AG04450 (cell line): ENCODE measurements at regions not wholly inside any gene's neighbourhood (a gene's known extent, or its start where the extent isn't known, plus 50 kb on each side); places are given as distances from the start of the nearest gene placed in this dataset.

ENCODE experiments used
- CTCF ChIA-PET: fragments of 300-600, 350-600 bp; formaldehyde crosslinking; extraction: SDS; loops from one replicate; lab custom pipeline; 2022; ENCODE audit warnings: antibody characterized with exemption, inconsistent platforms; lab: Charles Lee
- POLR2A ChIA-PET: fragments of 350-600 bp; formaldehyde crosslinking; extraction: SDS; loops from one replicate; lab custom pipeline; 2021; ENCODE audit warnings: antibody characterized with exemption, inconsistent platforms; lab: Yijun Ruan, JAX
- DNase-seq: peaks from one replicate; pipeline ENCODE4 v3.0.0-alpha.2; 2011; ENCODE audit warnings: low read depth, low spot score
- H3K27ac ChIP-seq: one replicate; pipeline ENCODE4 v1.5.1; 2012; ENCODE audit warnings: low read depth, low read length, control low read depth
- H3K27me3 ChIP-seq: one replicate; pipeline ENCODE4 v1.6.0; 2012; ENCODE audit warnings: low read length; ENCODE audit not compliant: control insufficient read depth, insufficient read depth
- H3K4me3 ChIP-seq: 2 replicates; pipeline ENCODE4 v1.5.1; 2011; ENCODE audit warnings: mild to moderate bottlenecking, low read depth, low read length, control low read depth
- H3K9me3 ChIP-seq: 2 replicates; pipeline ENCODE4 v1.5.1; 2012; ENCODE audit warnings: low read length; ENCODE audit not compliant: control insufficient read depth, insufficient read depth
- CTCF ChIP-seq: IDR thresholded peaks from 2 replicates; pipeline ENCODE4 v1.5.1; 2011; ENCODE audit warnings: low read depth, low read length, control low read depth, inconsistent platforms

DNA sequence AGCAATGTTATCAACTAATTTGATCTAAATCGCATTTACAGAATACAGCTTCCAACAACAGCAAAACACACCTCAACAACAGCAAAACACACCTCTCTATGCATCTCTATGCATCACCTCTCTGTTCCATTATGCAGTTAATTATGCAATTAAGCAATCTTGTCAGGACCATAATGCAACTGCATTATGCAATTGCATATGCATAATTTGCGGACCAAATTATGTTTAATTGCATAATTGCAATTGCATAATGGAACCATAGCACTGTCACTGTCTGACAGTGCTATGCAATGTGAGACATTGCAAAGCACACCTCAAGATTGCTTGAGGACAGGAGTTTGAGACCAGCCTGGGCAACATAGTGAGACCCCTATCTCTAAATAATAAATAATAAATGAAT, 80.4 kb upstream of the PRSS3 start:
- peaks cover 20% of the 10 kb centered on the region for H3K27me3 ChIP-seq
- no peak for TF ChIP-seq CTCF
- H3K27ac ChIP-seq: no peak overlapping the region
- POLR2A ChIA-PET: no interaction called here
- H3K4me3 ChIP-seq: no peak overlapping the region
- H3K9me3 ChIP-seq: no peaks in the 10 kb centered on the region; the same call in 1 of the 2 replicates
- CTCF ChIA-PET: no interaction called here
- DNase-seq: no peak

DNA sequence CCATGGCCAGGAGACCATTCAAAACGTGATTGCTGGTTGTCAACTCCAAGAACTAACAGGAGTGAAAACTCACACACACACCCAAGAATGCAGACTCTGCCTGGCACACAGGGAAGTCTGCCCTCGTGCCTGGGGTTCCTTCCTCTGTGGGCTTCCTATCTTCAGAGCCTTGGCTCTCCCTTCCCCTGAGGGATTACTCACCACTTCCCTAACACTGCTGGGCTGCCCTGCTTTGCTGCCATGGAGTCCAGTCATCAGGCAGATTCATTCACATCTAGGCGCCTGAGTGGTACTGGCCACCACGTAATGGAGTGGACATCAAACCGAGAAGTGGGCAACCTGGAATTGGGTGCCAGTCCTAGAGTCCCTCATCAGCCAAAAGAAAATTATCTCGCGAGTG, 76.4 kb upstream of the PRSS3 start:
- TF ChIP-seq CTCF: no peak
- no peak for DNase-seq
- CTCF ChIA-PET: interaction anchor here (2.8 to 8.6 kb wide), 2 partner anchors 96 to 97 kb away, joined by 29 to 275 read pairs; no protein-coding TSS in a partner anchor

DNA sequence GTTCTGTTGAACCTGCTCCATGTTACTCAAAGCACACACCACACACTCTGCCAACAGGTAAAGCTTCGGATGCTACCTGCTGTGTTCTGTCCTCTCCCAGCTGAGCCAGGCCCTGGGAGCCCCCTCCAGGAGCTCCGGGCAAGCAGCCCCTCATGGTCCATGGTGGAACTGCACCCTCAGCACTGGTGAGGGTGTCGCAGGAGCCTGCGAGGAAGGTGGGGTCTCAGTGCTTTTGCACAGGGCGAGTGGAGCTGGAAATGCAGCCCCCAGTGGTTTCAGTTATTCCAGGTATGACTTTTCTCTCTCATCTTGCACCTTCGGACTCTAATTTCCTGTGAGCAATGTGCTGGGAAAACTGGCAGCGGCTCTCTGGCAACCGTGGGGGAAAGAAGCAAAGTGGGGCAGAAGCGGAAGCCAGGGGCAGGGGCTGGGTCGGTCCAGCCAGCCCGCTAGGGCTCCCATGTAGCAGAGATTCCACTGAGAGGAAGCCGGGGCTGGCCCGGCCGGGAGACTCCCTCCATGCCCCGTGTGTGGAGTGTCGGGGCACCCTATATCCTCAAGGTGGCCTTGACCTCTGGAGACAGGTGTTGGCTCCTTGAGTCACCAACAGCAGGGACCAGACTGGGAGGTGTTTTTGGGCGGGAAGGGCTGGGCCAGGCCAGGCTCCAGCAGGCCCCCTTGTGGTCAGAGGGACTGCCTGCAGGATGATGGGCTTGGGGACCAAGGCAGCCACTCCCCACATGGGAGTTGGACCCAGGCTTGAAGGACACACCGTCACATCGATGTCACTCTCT, 75.6 kb upstream of the PRSS3 start:
- peak; percentile 53 for TF ChIP-seq CTCF
- Histone ChIP-seq H3K27ac (no peak overlapping the region), H3K4me3 (no peak overlapping the region), H3K9me3 (no peaks in the 10 kb centered on the region; the same call in 1 of the 2 replicates), H3K27me3 (peaks cover 12% of the 10 kb centered on the region)
- DNase-seq: no peak
- ChIA-PET POLR2A (interaction anchor here (0.5 kb wide), 1 partner anchor 430 kb away, joined by 3 read pairs; the partner anchor contains the start of gene NFX1), CTCF (interaction anchor here (0.6 to 8.6 kb wide), 8 partner anchors 18 to 502 kb away, joined by 3 to 275 read pairs (median 6); partner anchors contain the start of gene NOL6)

More for the DNA sequence above, 76.4 kb upstream of the PRSS3 start:
- Histone ChIP-seq H3K27me3 (peaks cover 12% of the 10 kb centered on the region), H3K4me3 (no peak overlapping the region), H3K9me3 (no peaks in the 10 kb centered on the region; the same call in 1 of the 2 replicates), H3K27ac (no peak overlapping the region)
- POLR2A ChIA-PET: no interaction called here

GRCh38 chr9:33721674-33722358, 73.5 kb upstream of the PRSS3 start:
- POLR2A ChIA-PET: no interaction called here
- DNase-seq: peak; percentile 59

More at GRCh38 chr9:33721674-33722358, 73.5 kb upstream of the PRSS3 start:
- CTCF ChIA-PET: interaction anchor here (0.9 to 8.6 kb wide), 27 partner anchors 10 to 437 kb away, joined by 3 to 275 read pairs (median 5); no protein-coding TSS in a partner anchor
- Histone ChIP-seq H3K4me3 (no peak overlapping the region), H3K27ac (no peak overlapping the region), H3K9me3 (no peaks in the 10 kb centered on the region; the same call in 1 of the 2 replicates), H3K27me3 (peaks cover 9% of the 10 kb centered on the region)
- TF ChIP-seq CTCF: peak; percentile 99
